Suprapubic skin (tissue), 4 donors: ENCODE measurements at regions not wholly inside any gene's neighbourhood (a gene's known extent, or its start where the extent isn't known, plus 50 kb on each side); places are given as distances from the start of the nearest gene placed in this dataset.

ENCODE experiments used
- DNase-seq, 2 donors: peaks; one replicate each; pipeline ENCODE4 v3.0.0-alpha.2; 2019; ENCODE audit warnings: low spot score in 2 of 2
- H3K27ac ChIP-seq: fragments of 200-600 bp; sonication (generic); one replicate; pipeline ENCODE4 v1.5.1; 2019
- H3K27me3 ChIP-seq: fragments of 200-600 bp; sonication (generic); one replicate; pipeline ENCODE4 v1.5.1; 2019
- H3K36me3 ChIP-seq: fragments of 200-600 bp; sonication (generic); one replicate; pipeline ENCODE4 v1.5.1; 2019
- H3K4me1 ChIP-seq: fragments of 200-600 bp; sonication (generic); one replicate; pipeline ENCODE4 v1.5.1; 2019
- H3K4me3 ChIP-seq: fragments of 200-600 bp; sonication (generic); one replicate; pipeline ENCODE4 v1.5.1; 2019; ENCODE audit warnings: mild to moderate bottlenecking
- H3K9me3 ChIP-seq: fragments of 200-600 bp; sonication (generic); one replicate; pipeline ENCODE4 v1.5.1; 2019
- CTCF ChIP-seq, 2 donors: fragments of 200-600 bp in 1 of 2; fragments of 450-650 bp in 1 of 2; sonication (generic) in 1 of 2; IDR thresholded peaks; one replicate each; pipeline ENCODE4 v1.5.1; 2016 to 2019; ENCODE audit warnings: antibody characterized with exemption in 2 of 2, mild to moderate bottlenecking in 1 of 2, moderate library complexity in 1 of 2
- EP300 ChIP-seq: sonication (generic); formaldehyde crosslinking; IDR thresholded peaks from one replicate; pipeline ENCODE4 v1.6.1; 2017; ENCODE audit warnings: antibody characterized with exemption
- POLR2A ChIP-seq, 2 donors: fragments of 450-650 bp; IDR thresholded peaks; one replicate each; pipeline ENCODE4 v1.6.1; 2017; ENCODE audit warnings: antibody characterized with exemption in 2 of 2, mild to moderate bottlenecking in 2 of 2, moderate library complexity in 2 of 2
- POLR2AphosphoS5 ChIP-seq, 3 donors: sonication (generic); formaldehyde crosslinking; IDR thresholded peaks; one replicate each; pipeline ENCODE4 v1.6.1; 2017; ENCODE audit warnings: antibody characterized with exemption in 3 of 3
- WGBS: methylation state at CpG from one replicate; pipeline ENCODE4 v1.1.5; 2018; 5-methylcytosine and 5-hydroxymethylcytosine counted together

GRCh38 chr3:175868626-175869025, 1009.5 kb downstream of the NAALADL2 start:
- no peaks in the 10 kb centered on the region for H3K36me3 ChIP-seq
- TF ChIP-seq POLR2AphosphoS5 (IDR thresholded peaks at IDR 0.05) (no peak), EP300 (no peak), CTCF (IDR thresholded peaks at IDR 0.05) (no peak), POLR2A (IDR thresholded peaks at IDR 0.05) (no peak)
- no peak overlapping the region for H3K27ac ChIP-seq
- WGBS, result 63% methylated on average over 1 of the region's 1 CpG
- H3K4me1 ChIP-seq, result no peaks in the 10 kb centered on the region
- H3K4me3 ChIP-seq, result no peak overlapping the region
- no peaks in the 10 kb centered on the region for H3K27me3 ChIP-seq
- no peaks in the 10 kb centered on the region for H3K9me3 ChIP-seq
- DNase-seq, result no peak

- 72% methylated on average over 1 of the region's 1 CpG for WGBS
- Histone ChIP-seq H3K4me1 (no peaks in the 10 kb centered on the region), H3K9me3 (no peaks in the 10 kb centered on the region), H3K27me3 (no peaks in the 10 kb centered on the region), H3K27ac (no peak overlapping the region), H3K36me3 (no peaks in the 10 kb centered on the region), H3K4me3 (no peak overlapping the region)
- DNase-seq, result no peak
- TF ChIP-seq POLR2A (IDR thresholded peaks at IDR 0.05), result no peak
- no peak for TF ChIP-seq POLR2AphosphoS5 (IDR thresholded peaks at IDR 0.05)
- no peak for TF ChIP-seq CTCF (IDR thresholded peaks at IDR 0.05)
- TF ChIP-seq EP300, result no peak
Measured at GRCh38 chr3:175865724-175866123, 1006.6 kb downstream of the NAALADL2 start.

- Histone ChIP-seq H3K27me3 (no peaks in the 10 kb centered on the region), H3K4me1 (no peaks in the 10 kb centered on the region), H3K4me3 (no peak overlapping the region)
Measured at GRCh38 chr3:175861916-175862315, 1002.8 kb downstream of the NAALADL2 start.

More at GRCh38 chr3:175861916-175862315, 1002.8 kb downstream of the NAALADL2 start:
- DNase-seq, result no peak
- 67% methylated on average over 4 of the region's 4 CpGs for WGBS
- no peak overlapping the region for H3K27ac ChIP-seq
- no peaks in the 10 kb centered on the region for H3K9me3 ChIP-seq
- TF ChIP-seq POLR2AphosphoS5 (IDR thresholded peaks at IDR 0.05) (no peak), EP300 (no peak), POLR2A (IDR thresholded peaks at IDR 0.05) (no peak), CTCF (IDR thresholded peaks at IDR 0.05) (no peak)
- H3K36me3 ChIP-seq, result no peaks in the 10 kb centered on the region
